Renal pelvis (tissue), 1 donor: ENCODE measurements at regions not wholly inside any gene's neighbourhood (a gene's known extent, or its start where the extent isn't known, plus 50 kb on each side); places are given as distances from the start of the nearest gene placed in this dataset.

Experiments used
- DNase-seq: peaks from one replicate; pipeline ENCODE4 v3.0.0-alpha.2; 2013

- no peak for DNase-seq
These were observed 425.3 kb downstream of the GPATCH2 start for GRCh38 chr1:217205578-217205977.

GRCh38 chr1:217196616-217197015, 434.3 kb downstream of the GPATCH2 start:
- DNase-seq = no peak

DNA sequence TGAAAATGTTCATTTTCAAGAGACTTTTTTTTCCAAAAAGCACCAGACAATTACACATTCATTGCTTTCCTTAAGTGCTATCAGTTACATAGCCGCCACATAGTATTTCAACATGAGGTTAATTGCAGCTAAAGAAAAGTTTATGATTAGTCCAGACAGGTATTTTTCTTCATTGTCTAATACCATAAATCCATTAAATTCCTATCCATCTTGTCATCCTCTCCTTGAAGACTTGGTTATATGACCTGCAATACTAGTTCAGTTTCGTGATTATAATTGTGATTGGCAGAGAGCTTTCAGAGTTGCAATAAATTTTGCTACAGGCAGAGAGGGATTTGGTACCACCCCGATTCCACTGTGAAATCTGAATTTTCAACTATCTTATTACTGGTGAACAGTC, 437.7 kb downstream of the GPATCH2 start:
- no peak for DNase-seq

DNA sequence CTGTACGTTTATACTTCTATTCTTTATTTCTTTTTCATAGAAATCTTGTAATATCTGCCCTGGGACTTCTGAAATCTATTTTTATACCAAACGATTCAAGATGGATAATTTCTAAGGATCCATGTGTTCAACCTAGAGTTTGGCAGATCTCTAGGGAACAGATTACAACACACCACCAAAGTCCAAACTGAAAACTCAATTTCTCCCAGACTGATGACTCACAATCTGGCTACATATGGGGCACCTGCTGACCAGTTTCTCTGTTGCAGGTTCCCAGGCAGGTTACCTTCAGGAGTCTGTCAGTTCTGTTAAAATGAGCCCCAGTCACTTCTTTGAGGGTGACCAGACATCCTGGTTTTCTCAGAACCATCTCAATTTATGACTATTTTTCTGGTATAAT, 439.4 kb downstream of the GPATCH2 start:
- no peak for DNase-seq

GRCh38 chr1:217190359-217190758, 440.5 kb downstream of the GPATCH2 start:
- DNase-seq = no peak

- no peak for DNase-seq
These were observed 441.5 kb downstream of the GPATCH2 start for GRCh38 chr1:217189362-217189761.

DNA sequence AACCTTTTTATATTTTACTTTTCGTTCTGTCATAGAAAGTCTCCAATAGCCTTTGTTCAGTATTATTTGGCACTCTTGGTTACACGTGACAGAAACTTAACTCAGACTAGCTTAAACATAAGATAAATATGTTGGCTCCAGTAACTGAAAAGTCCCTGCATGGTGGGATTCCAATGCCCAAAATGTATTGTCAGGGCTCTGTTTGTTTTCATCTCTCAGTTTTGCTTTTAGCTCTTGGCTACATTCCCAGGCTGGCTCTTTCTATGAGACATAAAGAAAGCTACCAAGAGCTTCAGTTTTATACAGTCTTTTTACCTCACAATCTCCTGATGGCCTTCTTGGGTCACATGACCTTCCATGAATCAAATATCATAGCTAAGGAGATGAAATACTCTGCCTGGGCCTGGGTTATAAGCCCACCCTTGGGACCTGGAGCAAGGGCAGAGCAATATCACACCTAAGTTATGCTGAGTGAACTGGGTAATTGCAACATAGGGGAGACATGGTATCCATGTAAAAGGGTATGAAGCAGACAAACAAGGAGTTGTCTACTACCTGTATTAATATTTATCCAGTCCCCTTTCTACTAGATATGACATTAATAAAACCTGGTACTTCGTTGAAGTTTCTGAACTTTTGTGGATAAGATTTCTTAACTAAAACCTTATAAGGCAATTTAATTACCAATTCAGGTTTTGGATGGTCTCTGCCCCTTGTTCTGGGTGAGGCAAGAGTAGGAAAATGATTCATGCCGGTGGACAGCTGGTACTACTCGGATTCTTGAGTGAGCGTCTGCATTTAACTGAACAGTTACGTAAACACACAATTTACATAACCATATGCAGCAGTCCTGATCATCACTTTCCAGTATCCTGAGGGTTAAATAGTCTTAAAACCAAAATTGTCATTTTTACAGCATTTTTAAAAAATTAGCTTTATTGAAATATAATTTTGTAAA, 442.3 kb downstream of the GPATCH2 start:
- no peak for DNase-seq

GRCh38 chr1:217186664-217187063, 444.2 kb downstream of the GPATCH2 start:
- DNase-seq = no peak

- no peak for DNase-seq
These were observed 446.0 kb downstream of the GPATCH2 start for GRCh38 chr1:217184854-217185253.

- DNase-seq = no peak
These were observed 447.9 kb downstream of the GPATCH2 start for GRCh38 chr1:217182992-217183391.

GRCh38 chr1:217181756-217182155, 449.1 kb downstream of the GPATCH2 start:
- peak; percentile 4 for DNase-seq

GRCh38 chr1:217181176-217181746, 449.6 kb downstream of the GPATCH2 start:
- peak; percentile 1 for DNase-seq

DNA sequence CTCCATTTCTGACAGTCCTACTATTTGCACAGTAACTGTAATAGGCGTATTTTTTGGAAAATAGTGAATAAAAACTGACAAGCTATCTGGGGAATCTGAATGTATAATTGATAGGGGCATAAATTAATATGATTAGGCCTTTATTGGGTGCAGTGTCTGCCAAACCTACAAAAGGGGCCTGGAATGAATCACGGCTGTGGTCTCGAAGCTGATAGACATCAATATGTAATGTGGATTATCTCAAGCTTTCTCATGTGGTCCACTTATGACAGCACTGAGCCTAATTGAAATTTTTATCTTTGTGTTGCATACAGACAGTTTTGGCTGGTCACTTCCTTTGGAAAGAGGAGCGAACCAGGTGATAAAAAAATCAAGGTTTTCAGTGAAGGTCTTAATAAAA, 450.4 kb downstream of the GPATCH2 start:
- DNase-seq = no peak

- no peak for DNase-seq
These were observed 441.2 kb upstream of the ESRRG start for GRCh38 chr1:217164403-217164802.

- no peak for DNase-seq
These were observed 430.1 kb upstream of the ESRRG start for GRCh38 chr1:217153361-217153760.

GRCh38 chr1:217150366-217150765, 427.1 kb upstream of the ESRRG start:
- DNase-seq = no peak

DNA sequence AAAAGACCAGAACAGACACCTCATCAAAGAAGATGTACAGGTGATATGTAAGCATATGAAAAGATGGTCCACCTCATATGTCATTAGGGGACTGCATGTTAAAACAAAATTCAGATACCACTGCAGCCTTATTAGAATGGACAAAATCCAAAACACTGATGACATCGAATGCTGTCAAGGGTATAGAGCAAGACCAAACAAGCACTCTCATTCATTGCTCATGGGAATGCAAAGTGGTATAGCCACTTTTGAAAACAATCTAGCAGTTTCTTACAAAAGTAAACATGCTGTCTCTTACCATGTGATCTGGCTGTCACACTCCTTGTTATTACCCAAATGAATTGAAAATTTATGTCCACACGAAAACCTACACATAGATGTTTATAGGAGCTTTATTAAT, 426.6 kb upstream of the ESRRG start:
- no peak for DNase-seq

- no peak for DNase-seq
These were observed 418.5 kb upstream of the ESRRG start for GRCh38 chr1:217141711-217142110.

- no peak for DNase-seq
These were observed 417.0 kb upstream of the ESRRG start for GRCh38 chr1:217140041-217140901.

DNA sequence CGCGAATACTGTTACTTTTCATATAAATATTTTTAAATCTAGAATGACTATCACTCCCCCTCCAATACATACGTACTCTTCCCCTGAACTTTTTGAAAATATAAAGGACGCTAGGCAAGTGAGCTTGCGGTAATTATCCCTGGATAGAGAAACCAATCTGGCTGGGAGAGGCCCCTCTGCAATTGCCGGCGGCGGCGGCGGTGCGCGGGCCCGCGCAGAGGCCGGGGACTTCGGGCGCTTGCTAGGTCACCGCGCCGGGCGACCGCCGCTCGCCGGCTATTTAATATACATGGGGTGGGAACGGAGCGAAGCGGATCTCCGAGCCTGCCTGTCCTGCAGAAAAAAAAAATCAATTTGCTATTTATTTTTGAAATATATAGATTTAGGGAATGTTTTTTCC, 416.3 kb upstream of the ESRRG start:
- no peak for DNase-seq

- no peak for DNase-seq
These were observed 415.7 kb upstream of the ESRRG start for GRCh38 chr1:217138799-217139466.

- no peak for DNase-seq
These were observed 415.0 kb upstream of the ESRRG start for GRCh38 chr1:217138173-217138765.
